ENCODE measurements at regions not wholly inside any gene's neighbourhood (a gene's known extent, or its start where the extent isn't known, plus 50 kb on each side); places are given as distances from the start of the nearest gene placed in this dataset.

- BruUV-seq (replicated peaks), result no TSS peak
- no peaks in the 10 kb centered on the region for H3K9me1 ChIP-seq (ENCODE audit: insufficient read depth, low read length)
Observed at GRCh38 chr22:49361164-49361563, 466.5 kb downstream of the BRD1 start.

More at GRCh38 chr22:49361164-49361563, 466.5 kb downstream of the BRD1 start:
- CTCF ChIA-PET, result no interaction called here
- intact Hi-C loops (cut with micrococcal nuclease), result no loop called here
- Histone ChIP-seq H3K4ac (ENCODE audit: low read depth, low read length) (no peak overlapping the region), H2AK9ac (replicated peaks; ENCODE audit: low read depth, low read length, poor library complexity) (no peak overlapping the region), H2BK20ac (ENCODE audit: low read depth, low read length) (no peak overlapping the region), H2BK5ac (ENCODE audit: low read depth, low read length, poor library complexity, severe bottlenecking) (no peak overlapping the region), H3K4me1 (ENCODE audit: control insufficient read depth, insufficient read depth, low read length) (no peaks in the 10 kb centered on the region), H3K14ac (replicated peaks; ENCODE audit: low read depth, low read length) (no peak overlapping the region), H2BK120ac (ENCODE audit: low read depth, low read length) (no peak overlapping the region), H3K36me3 (ENCODE audit: control insufficient read depth, insufficient read depth, low read length) (no peaks in the 10 kb centered on the region), H4K5ac (ENCODE audit: low read depth, low read length) (no peak overlapping the region), H3K4me2 (ENCODE audit: low read depth, low read length) (no peak overlapping the region), H3K9me3 (ENCODE audit: control insufficient read depth, insufficient read depth, low read length) (peaks cover 40% of the 10 kb centered on the region), H3K18ac (ENCODE audit: low read depth, low read length) (no peak overlapping the region), H3K56ac (ENCODE audit: extremely low read depth, insufficient read depth, low read length) (no peak overlapping the region), H2AK5ac (ENCODE audit: low read depth, low read length) (no peak overlapping the region), H3K79me1 (ENCODE audit: low read depth in 1 of 2, low read length in 2 of 2) (no peaks in the 10 kb centered on the region), H3K4me3 (ENCODE audit: insufficient read depth, low read depth, low read length) (no peak overlapping the region), H4K8ac (ENCODE audit: low read depth in 2 of 2, low read length in 2 of 2) (no peak overlapping the region), H2BK15ac (ENCODE audit: low read depth, low read length) (no peak overlapping the region), H3K9ac (ENCODE audit: low read depth, low read length) (no peak overlapping the region), H4K20me1 (ENCODE audit: insufficient read depth, low read length) (no peaks in the 10 kb centered on the region), H3K23ac (ENCODE audit: low read depth, low read length) (no peak overlapping the region), H4K91ac (ENCODE audit: insufficient read depth, low read depth, low read length) (no peak overlapping the region), H3K27ac (ENCODE audit: insufficient read depth, low read length) (no peak overlapping the region), H3K27me3 (ENCODE audit: control insufficient read depth, insufficient read depth, low read length) (no peaks in the 10 kb centered on the region), H2AFZ (replicated peaks; ENCODE audit: low read length, poor library complexity) (no peak overlapping the region)
- DNase-seq (no peak), ATAC-seq (ENCODE audit: low read depth) (no peak)
- dilution Hi-C loops (cut with HindIII; ENCODE audit: low sequenced_read_pairs, unreplicated experiment), result no loop called here
- in situ Hi-C loops (cut with MboI; ENCODE audit: low sequenced_read_pairs), result no loop called here
- no CpG with 5 or more reads among the region's 4 CpGs for WGBS, 2 experiments (ENCODE audit: extremely low coverage in 2 of 2, insufficient read length in 1 of 2)
- POLR2A ChIA-PET (ENCODE audit: unreplicated experiment), result no interaction called here
- TF ChIP-seq ELK1 (IDR thresholded peaks at IDR 0.05; ENCODE audit: borderline replicate concordance, low read depth, low read length) (no peak), MAZ (IDR thresholded peaks at IDR 0.05; ENCODE audit: borderline replicate concordance, low read depth, low read length) (no peak), MAFK (IDR thresholded peaks at IDR 0.05; ENCODE audit: low read depth, low read length) (no peak)

All from IMR-90 (cell line).